H9 (cell line): ENCODE measurements at regions not wholly inside any gene's neighbourhood (a gene's known extent, or its start where the extent isn't known, plus 50 kb on each side); places are given as distances from the start of the nearest gene placed in this dataset.
"Not testable (repeated sequence)": the region's sequence is repeated elsewhere in the genome, so short reads cannot be mapped to it uniquely, and the experiment has no call there.

Experiments used
- DNase-seq: peaks from one replicate; pipeline ENCODE4 v3.0.0-alpha.2; 2017
- H2AFZ ChIP-seq: one replicate; pipeline ENCODE4 v1.6.1; 2013; ENCODE audit warnings: mild to moderate bottlenecking, low read length, control low read depth, moderate library complexity
- H2AK5ac ChIP-seq: 2 replicates; pipeline ENCODE4 v1.6.1; 2013; ENCODE audit warnings: low read length, control low read depth, mixed read lengths; ENCODE audit not compliant: insufficient read length
- H2BK120ac ChIP-seq: one replicate; pipeline ENCODE4 v1.6.1; 2013; ENCODE audit warnings: low read depth, mild to moderate bottlenecking, low read length, control low read depth, inconsistent platforms; ENCODE audit not compliant: poor library complexity, severe bottlenecking
- H2BK12ac ChIP-seq: 2 replicates; pipeline ENCODE4 v1.6.1; 2013; ENCODE audit warnings: low read length, control low read depth, mixed read lengths, low read depth; ENCODE audit not compliant: insufficient read length
- H2BK15ac ChIP-seq: 2 replicates; pipeline ENCODE4 v1.6.1; 2013; ENCODE audit warnings: low read depth, low read length, control low read depth
- H2BK20ac ChIP-seq: one replicate; pipeline ENCODE4 v1.6.1; 2013; ENCODE audit warnings: low read depth, mild to moderate bottlenecking, low read length, control low read depth, inconsistent platforms; ENCODE audit not compliant: poor library complexity, severe bottlenecking
- H2BK5ac ChIP-seq: 2 replicates; pipeline ENCODE4 v1.6.1; 2013; ENCODE audit warnings: low read length, control low read depth, mixed read lengths; ENCODE audit not compliant: insufficient read length
- H3K14ac ChIP-seq: 2 replicates; pipeline ENCODE4 v1.6.1; 2013; ENCODE audit warnings: low read length, control low read depth; ENCODE audit not compliant: insufficient read depth
- H3K18ac ChIP-seq: 2 replicates; pipeline ENCODE4 v1.6.1; 2013; ENCODE audit warnings: low read depth, mild to moderate bottlenecking, mixed read lengths, low read length, control low read depth; ENCODE audit not compliant: insufficient read length
- H3K23ac ChIP-seq: 2 replicates; pipeline ENCODE4 v1.6.1; 2013; ENCODE audit warnings: low read length, control low read depth, mixed read lengths, low read depth; ENCODE audit not compliant: insufficient read length
- H3K23me2 ChIP-seq: 2 replicates; pipeline ENCODE4 v1.6.1; 2013; ENCODE audit warnings: low read depth, mild to moderate bottlenecking, mixed read lengths, low read length, control low read depth; ENCODE audit not compliant: insufficient read length, poor library complexity, severe bottlenecking
- H3K27ac ChIP-seq: 2 replicates; pipeline ENCODE4 v1.5.1; 2013; ENCODE audit warnings: low read length, control low read depth, mixed read lengths, low read depth; ENCODE audit not compliant: insufficient read length
- H3K27me3 ChIP-seq: 2 replicates; pipeline ENCODE4 v1.6.1; 2013; ENCODE audit warnings: low read length, control low read depth, inconsistent platforms; ENCODE audit not compliant: insufficient read depth
- H3K4ac ChIP-seq: 2 replicates; pipeline ENCODE4 v1.6.1; 2013; ENCODE audit warnings: low read depth, mild to moderate bottlenecking, control low read depth, inconsistent platforms, low read length, moderate library complexity
- H3K4me1 ChIP-seq: 2 replicates; pipeline ENCODE4 v1.6.1; 2013; ENCODE audit warnings: low read length, control low read depth, inconsistent platforms; ENCODE audit not compliant: insufficient read depth
- H3K4me2 ChIP-seq: 2 replicates; pipeline ENCODE4 v1.6.1; 2013; ENCODE audit warnings: low read length, control low read depth, mixed read lengths; ENCODE audit not compliant: insufficient read length, insufficient read depth
- H3K56ac ChIP-seq: 2 replicates; pipeline ENCODE4 v1.6.1; 2013; ENCODE audit warnings: low read depth, mild to moderate bottlenecking, mixed read lengths, low read length, control low read depth; ENCODE audit not compliant: insufficient read length
- H3K79me1 ChIP-seq: 2 replicates; pipeline ENCODE4 v1.6.1; 2013; ENCODE audit warnings: low read depth, mild to moderate bottlenecking, moderate library complexity, low read length, control low read depth, inconsistent platforms; ENCODE audit not compliant: insufficient read depth, poor library complexity, severe bottlenecking
- H3K79me2 ChIP-seq: 2 replicates; pipeline ENCODE4 v1.6.1; 2013; ENCODE audit warnings: low read length, control low read depth, inconsistent platforms; ENCODE audit not compliant: insufficient read depth
- H3K9ac ChIP-seq: 2 replicates; pipeline ENCODE4 v1.6.1; 2013; ENCODE audit warnings: low read length, control low read depth, mixed read lengths; ENCODE audit not compliant: insufficient read length; ENCODE audit errors: extremely low read depth
- H3K9me3 ChIP-seq: one replicate; pipeline ENCODE4 v1.6.1; 2013; ENCODE audit warnings: low read depth, low read length, inconsistent platforms; ENCODE audit not compliant: control insufficient read depth
- H3T11ph ChIP-seq: one replicate; pipeline ENCODE4 v1.6.1; 2013; ENCODE audit warnings: mild to moderate bottlenecking, low read length, control low read depth, inconsistent platforms
- H4K20me1 ChIP-seq: one replicate; pipeline ENCODE4 v1.6.1; 2013; ENCODE audit not compliant: control insufficient read depth, insufficient read length, insufficient read depth
- H4K5ac ChIP-seq: 2 replicates; pipeline ENCODE4 v1.6.1; 2013; ENCODE audit warnings: low read depth, mild to moderate bottlenecking, mixed read lengths, low read length, control low read depth; ENCODE audit not compliant: insufficient read length
- H4K8ac ChIP-seq: replicated peaks from 2 replicates; pipeline ENCODE4 v1.6.1; 2013; ENCODE audit warnings: low read length, control low read depth, mixed read lengths, low read depth; ENCODE audit not compliant: insufficient read length
- H4K91ac ChIP-seq: 2 replicates; pipeline ENCODE4 v1.6.1; 2013; ENCODE audit warnings: low read depth, mild to moderate bottlenecking, moderate library complexity, mixed read lengths, low read length, control low read depth; ENCODE audit not compliant: insufficient read length
- H3K27ac Mint-ChIP-seq, 3 experiments: 2 replicates in 2 of 3; 3 replicates in 1 of 3; pipeline ENCODE4 v1.8.0; 2020 to 2021; ENCODE audit warnings: mixed read lengths in 3 of 3, mild to moderate bottlenecking in 1 of 3, moderate library complexity in 1 of 3
- H3K27me3 Mint-ChIP-seq: 2 replicates; pipeline ENCODE4 v1.8.0; 2021; ENCODE audit warnings: low read depth, mild to moderate bottlenecking, moderate library complexity, mixed read lengths
- H3K36me3 Mint-ChIP-seq, 3 experiments: 2 replicates in 2 of 3; 3 replicates in 1 of 3; pipeline ENCODE4 v1.8.0; 2020 to 2021; ENCODE audit warnings: low read depth in 3 of 3, mixed read lengths in 3 of 3; ENCODE audit not compliant: insufficient read depth in 1 of 3
- H3K4me1 Mint-ChIP-seq, 2 experiments: 2 replicates each; pipeline ENCODE4 v1.8.0; 2020; ENCODE audit warnings: mixed read lengths in 2 of 2
- H3K4me3 Mint-ChIP-seq, 2 experiments: 2 replicates in 1 of 2; 3 replicates in 1 of 2; pipeline ENCODE4 v1.8.0; 2020 to 2021; ENCODE audit warnings: mild to moderate bottlenecking in 2 of 2, mixed read lengths in 2 of 2, moderate library complexity in 1 of 2
- H3K9me3 Mint-ChIP-seq, 2 experiments: 2 replicates in 1 of 2; 3 replicates in 1 of 2; pipeline ENCODE4 v1.8.0; 2020; ENCODE audit warnings: mild to moderate bottlenecking in 2 of 2, mixed read lengths in 2 of 2, moderate library complexity in 1 of 2
- CTCF ChIP-seq: fragments of 200-600 bp; sonication (generic); conservative IDR thresholded peaks from 3 replicates; pipeline ENCODE4 v1.8.0; 2021; ENCODE audit warnings: antibody characterized with exemption, mild to moderate bottlenecking
- WGBS: extraction: QIAGEN DNeasy Blood & Tissue Kit; methylation state at CpG from one replicate; pipeline ENCODE4 v1.1.7; 2013; ENCODE audit warnings: missing lambda C conversion rate, low lambda C conversion rate, mixed read lengths; ENCODE audit not compliant: insufficient read length; ENCODE audit errors: extremely low coverage; 5-methylcytosine and 5-hydroxymethylcytosine counted together

DNA sequence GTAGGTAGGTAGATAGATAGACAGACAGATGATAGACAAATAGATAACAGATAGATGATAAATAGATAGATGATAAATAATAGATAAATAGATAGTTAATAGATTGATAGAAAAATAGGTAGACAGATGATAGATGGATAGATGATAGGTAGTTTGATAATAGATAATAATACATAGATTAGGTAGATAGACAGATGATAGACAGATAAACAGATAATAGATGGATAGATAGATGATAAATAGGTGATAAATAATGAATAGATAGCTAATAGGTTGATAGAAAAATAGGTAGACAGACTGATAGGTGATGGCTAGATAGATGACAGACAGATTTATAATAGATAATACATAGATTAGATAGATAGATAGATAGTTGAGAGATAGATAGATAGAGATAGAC is 350.5 kb upstream of the DPP6 start:
- Histone ChIP-seq H4K91ac (no peak overlapping the region), H3K14ac (no peak overlapping the region), H2AK5ac (no peak overlapping the region), H3K79me1 (no peaks in the 10 kb centered on the region), H3K23me2 (no peaks in the 10 kb centered on the region), H2AFZ (no peak overlapping the region), H3K18ac (no peak overlapping the region), H3T11ph (no peak overlapping the region), H4K8ac (no peak overlapping the region), H3K9me3 (no peaks in the 10 kb centered on the region), H2BK20ac (no peak overlapping the region), H2BK120ac (no peak overlapping the region), H4K5ac (no peak overlapping the region), H3K56ac (no peak overlapping the region), H3K79me2 (no peaks in the 10 kb centered on the region), H3K4me1 (no peaks in the 10 kb centered on the region), H2BK15ac (no peak overlapping the region), H4K20me1 (no peaks in the 10 kb centered on the region), H2BK12ac (no peak overlapping the region), H3K4ac (no peak overlapping the region), H3K23ac (no peak overlapping the region), H3K27me3 (no peaks in the 10 kb centered on the region), H3K9ac (no peak overlapping the region), H2BK5ac (no peak overlapping the region), H3K4me2 (no peak overlapping the region), H3K27ac (no peak overlapping the region)
- Mint-ChIP-seq H3K36me3 (peaks cover 0 to 14% (median 2%) of the 10 kb centered on the region in 3 experiments; a peak in 4 of 7 replicates), H3K27me3 (peaks cover 3% of the 10 kb centered on the region; the same call in 1 of the 2 replicates), H3K4me3 (no peak overlapping the region), H3K9me3 (peaks cover 69 to 84% of the 10 kb centered on the region in 2 experiments), H3K27ac (no peak overlapping the region), H3K4me1 (no peaks in the 10 kb centered on the region)
- no peak for TF ChIP-seq CTCF
- no peak for DNase-seq

DNA sequence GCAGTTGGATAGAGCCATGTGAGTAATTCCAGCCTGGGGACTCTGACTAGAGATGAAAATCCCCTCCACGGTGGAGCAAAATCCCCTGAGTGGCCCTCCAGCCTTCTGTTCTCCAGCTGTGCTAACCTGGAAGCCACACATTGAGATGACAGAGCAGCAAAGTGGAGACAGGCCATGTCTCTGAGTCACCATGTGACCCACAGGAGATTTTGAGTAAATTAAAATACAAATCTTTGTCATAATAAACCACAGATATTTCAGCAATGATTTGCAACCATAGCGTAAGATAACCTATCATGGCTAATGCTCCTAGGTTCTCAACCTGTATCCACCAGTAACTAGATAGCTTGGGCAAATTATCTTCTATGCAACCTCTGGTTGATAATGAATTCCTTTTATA is 328.3 kb upstream of the DPP6 start:
- H3K4me2 ChIP-seq, H2BK15ac ChIP-seq, H2BK12ac ChIP-seq, H3K4me3 Mint-ChIP-seq, H4K8ac ChIP-seq, H3K79me2 ChIP-seq, H4K5ac ChIP-seq, H3K36me3 Mint-ChIP-seq, H3K56ac ChIP-seq, H3K18ac ChIP-seq, H2BK20ac ChIP-seq, H3K9me3 ChIP-seq, H3K9ac ChIP-seq, H3K14ac ChIP-seq, H3K4me1 ChIP-seq, H3T11ph ChIP-seq, H2BK5ac ChIP-seq, H3K23me2 ChIP-seq, H2AFZ ChIP-seq, H4K20me1 ChIP-seq, DNase-seq, H3K27me3 ChIP-seq, H4K91ac ChIP-seq, H3K4me1 Mint-ChIP-seq, H3K4ac ChIP-seq, H3K27ac ChIP-seq, H3K27me3 Mint-ChIP-seq, H2AK5ac ChIP-seq, H3K23ac ChIP-seq, H3K27ac Mint-ChIP-seq, H3K79me1 ChIP-seq, H2BK120ac ChIP-seq: not testable (repeated sequence)
- peaks cover 37 to 45% of the 10 kb centered on the region in 2 experiments for H3K9me3 Mint-ChIP-seq
- no CpG with 5 or more reads among the region's 2 CpGs for WGBS
